ENCODE measurements at regions not wholly inside any gene's neighbourhood (a gene's known extent, or its start where the extent isn't known, plus 50 kb on each side); places are given as distances from the start of the nearest gene placed in this dataset.

DNA sequence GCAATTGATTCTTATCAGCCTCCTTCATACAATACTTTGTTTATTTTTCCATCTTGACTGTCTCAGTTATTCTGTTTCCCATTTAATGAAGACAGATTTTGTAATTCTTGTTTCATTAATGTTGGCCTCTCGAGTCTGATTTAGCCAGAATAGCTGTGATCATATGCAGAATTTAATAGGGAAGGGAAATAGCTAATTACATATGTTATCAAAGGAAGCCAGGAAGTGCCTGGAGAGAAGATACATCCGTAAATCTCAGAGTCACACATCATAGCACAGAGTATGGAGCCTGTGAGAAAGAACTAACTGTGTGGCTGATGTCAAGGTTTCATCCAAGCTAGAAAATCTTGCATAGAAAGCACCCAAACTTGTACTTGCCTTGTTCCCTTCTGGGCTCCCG, 288.9 kb upstream of the SLCO3A1 start:
- H3K4me3 ChIP-seq, result no peak overlapping the region
- H3K9me3 ChIP-seq, result no peaks in the 10 kb centered on the region
- no peak for DNase-seq (ENCODE audit: low spot score in 2 of 2)
- H3K36me3 ChIP-seq, result no peaks in the 10 kb centered on the region
- H3K27me3 ChIP-seq, result no peaks in the 10 kb centered on the region
- H3K27ac ChIP-seq, result no peak overlapping the region
- WGBS, 2 donors, result 72 to 79% methylated on average over 3 of the region's 3 CpGs
- TF ChIP-seq, protein P1, sequence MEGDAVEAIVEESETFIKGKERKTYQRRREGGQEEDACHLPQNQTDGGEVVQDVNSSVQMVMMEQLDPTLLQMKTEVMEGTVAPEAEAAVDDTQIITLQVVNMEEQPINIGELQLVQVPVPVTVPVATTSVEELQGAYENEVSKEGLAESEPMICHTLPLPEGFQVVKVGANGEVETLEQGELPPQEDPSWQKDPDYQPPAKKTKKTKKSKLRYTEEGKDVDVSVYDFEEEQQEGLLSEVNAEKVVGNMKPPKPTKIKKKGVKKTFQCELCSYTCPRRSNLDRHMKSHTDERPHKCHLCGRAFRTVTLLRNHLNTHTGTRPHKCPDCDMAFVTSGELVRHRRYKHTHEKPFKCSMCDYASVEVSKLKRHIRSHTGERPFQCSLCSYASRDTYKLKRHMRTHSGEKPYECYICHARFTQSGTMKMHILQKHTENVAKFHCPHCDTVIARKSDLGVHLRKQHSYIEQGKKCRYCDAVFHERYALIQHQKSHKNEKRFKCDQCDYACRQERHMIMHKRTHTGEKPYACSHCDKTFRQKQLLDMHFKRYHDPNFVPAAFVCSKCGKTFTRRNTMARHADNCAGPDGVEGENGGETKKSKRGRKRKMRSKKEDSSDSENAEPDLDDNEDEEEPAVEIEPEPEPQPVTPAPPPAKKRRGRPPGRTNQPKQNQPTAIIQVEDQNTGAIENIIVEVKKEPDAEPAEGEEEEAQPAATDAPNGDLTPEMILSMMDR (IDR thresholded peaks at IDR 0.05), result no peak
- H3K4me1 ChIP-seq, result peaks cover 0 to 24% (median 5%) of the 10 kb centered on the region in 4 donors

- Histone ChIP-seq H3K27me3 (no peaks in the 10 kb centered on the region), H3K27ac (no peak overlapping the region), H3K36me3 (no peaks in the 10 kb centered on the region), H3K4me1 (peaks cover 0 to 17% (median 5%) of the 10 kb centered on the region in 4 donors), H3K4me3 (no peak overlapping the region), H3K9me3 (no peaks in the 10 kb centered on the region)
- no peak for TF ChIP-seq EP300 (IDR thresholded peaks at IDR 0.05)
- TF ChIP-seq POLR2A (IDR thresholded peaks at IDR 0.05), result no peak
- TF ChIP-seq, protein P1 (IDR thresholded peaks at IDR 0.05), result no peak
- WGBS, 2 donors, result 75% methylated on average over 4 of the region's 4 CpGs
- DNase-seq (ENCODE audit: low spot score in 2 of 2), result no peak
Observed at GRCh38 chr15:91566141-91566540, 287.4 kb upstream of the SLCO3A1 start.

DNA sequence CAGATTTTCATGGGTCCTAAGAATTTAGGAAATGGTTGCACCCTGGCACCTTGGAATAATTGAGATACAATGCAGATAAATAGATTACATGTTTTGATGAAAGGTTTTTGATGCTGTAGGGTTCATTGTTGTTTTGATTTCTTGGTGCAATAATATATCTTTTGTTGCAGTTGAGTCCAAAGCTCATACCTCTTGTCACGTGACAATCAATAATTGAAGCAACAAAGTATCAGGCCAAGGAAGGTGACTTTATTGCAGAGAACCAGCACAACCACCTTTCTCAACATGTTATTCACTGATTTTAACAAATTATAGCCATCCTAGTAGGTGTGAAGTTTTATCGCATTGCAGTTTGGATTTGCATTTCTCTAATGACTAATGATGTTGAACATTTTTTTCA, 285.5 kb upstream of the SLCO3A1 start:
- Histone ChIP-seq H3K27ac (no peak overlapping the region), H3K4me3 (no peak overlapping the region), H3K27me3 (no peaks in the 10 kb centered on the region), H3K9me3 (no peaks in the 10 kb centered on the region), H3K36me3 (no peaks in the 10 kb centered on the region), H3K4me1 (peaks cover 0 to 1% (median under 1%) of the 10 kb centered on the region in 4 donors)
- DNase-seq (ENCODE audit: low spot score in 2 of 2), result no peak
- TF ChIP-seq POLR2A (IDR thresholded peaks at IDR 0.05) (no peak), EP300 (IDR thresholded peaks at IDR 0.05) (no peak)
- TF ChIP-seq, protein P1 (IDR thresholded peaks at IDR 0.05), result no peak
- 81 to 90% methylated on average over 2 of the region's 2 CpGs for WGBS, 2 donors

DNA sequence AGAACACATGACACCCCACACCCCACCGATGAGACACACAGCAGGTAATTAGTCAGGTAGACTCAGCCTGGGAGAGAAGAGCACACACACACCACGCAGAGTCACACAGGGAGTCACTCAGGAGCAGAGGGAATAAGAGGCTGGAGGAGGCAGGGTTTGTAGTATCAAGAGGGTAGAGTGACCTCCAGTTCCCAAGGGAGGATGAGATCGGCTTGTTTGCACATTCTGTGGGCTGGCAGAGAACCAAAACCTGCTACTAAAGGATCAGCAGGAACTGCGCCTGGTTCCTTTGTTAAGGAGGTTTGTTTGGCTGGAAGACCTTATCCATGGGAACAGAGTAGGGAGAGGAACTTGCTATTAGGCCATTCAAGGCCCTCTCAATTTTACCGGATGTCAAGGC, 281.4 kb upstream of the SLCO3A1 start:
- no peaks in the 10 kb centered on the region for H3K4me1 ChIP-seq
- no peak overlapping the region for H3K4me3 ChIP-seq
- WGBS, 2 donors, result 64 to 66% methylated on average over 5 of the region's 5 CpGs
- no peaks in the 10 kb centered on the region for H3K36me3 ChIP-seq
- H3K9me3 ChIP-seq, result no peaks in the 10 kb centered on the region
- DNase-seq (ENCODE audit: low spot score in 2 of 2), result no peak
- no peaks in the 10 kb centered on the region for H3K27me3 ChIP-seq
- no peak overlapping the region for H3K27ac ChIP-seq
- TF ChIP-seq, protein P1 (IDR thresholded peaks at IDR 0.05), result no peak
- no peak for TF ChIP-seq EP300 (IDR thresholded peaks at IDR 0.05)
- no peak for TF ChIP-seq POLR2A (IDR thresholded peaks at IDR 0.05)

DNA sequence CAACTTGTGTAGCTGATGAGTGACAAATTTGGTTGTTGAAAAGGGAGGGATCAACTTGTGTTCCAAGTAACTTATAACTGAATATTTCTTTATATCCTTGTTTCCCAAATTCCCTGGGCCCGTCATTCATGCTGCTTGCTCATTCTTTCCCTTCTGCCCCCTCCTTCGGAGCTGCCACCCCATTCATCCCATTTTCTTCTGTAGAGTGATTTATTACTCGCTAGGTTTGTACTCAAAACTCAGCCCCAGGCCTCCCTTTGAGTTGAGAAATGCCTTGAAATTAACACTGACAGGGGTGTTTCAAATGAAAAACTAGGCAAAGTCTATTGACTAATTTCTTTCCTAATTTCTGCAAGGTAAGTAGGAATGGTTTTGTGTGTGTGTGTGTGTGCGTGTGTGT, 277.4 kb upstream of the SLCO3A1 start:
- 48 to 54% methylated on average over 4 of the region's 4 CpGs for WGBS, 2 donors
- H3K36me3 ChIP-seq, result no peaks in the 10 kb centered on the region
- DNase-seq (ENCODE audit: low spot score in 2 of 2), result no peak
- H3K27ac ChIP-seq, result no peak overlapping the region
- TF ChIP-seq POLR2A (IDR thresholded peaks at IDR 0.05), result no peak
- TF ChIP-seq, protein P1 (IDR thresholded peaks at IDR 0.05), result no peak
- H3K9me3 ChIP-seq, result no peaks in the 10 kb centered on the region
- H3K4me3 ChIP-seq, result no peak overlapping the region
- H3K27me3 ChIP-seq, result no peaks in the 10 kb centered on the region
- no peaks in the 10 kb centered on the region for H3K4me1 ChIP-seq
